ENCODE measurements at regions not wholly inside any gene's neighbourhood (a gene's known extent, or its start where the extent isn't known, plus 50 kb on each side); places are given as distances from the start of the nearest gene placed in this dataset.

GRCh38 chr5:10133830-10134229 lies 115.9 kb downstream of the ATPSCKMT start:
- TF ChIP-seq CTCF (IDR thresholded peaks at IDR 0.05; ENCODE audit: low read depth, low read length) (no peak), POLR2A (IDR thresholded peaks at IDR 0.05; ENCODE audit: extremely low read depth, insufficient read length) (no peak), MAX (IDR thresholded peaks at IDR 0.05; ENCODE audit: low read depth, low read length) (no peak)

All from NB4 (cell line).